Heart left ventricle (tissue), 16 donors: ENCODE measurements at regions not wholly inside any gene's neighbourhood (a gene's known extent, or its start where the extent isn't known, plus 50 kb on each side); places are given as distances from the start of the nearest gene placed in this dataset.

Experiments
- ATAC-seq, 4 donors: fragments of 200-7000 bp; cut with Tn5 transposase; one replicate each; pipeline ENCODE4 v1.9.1; 2020 to 2022; ENCODE audit warnings: moderate library complexity in 4 of 4, mild to moderate bottlenecking in 3 of 4, moderate number of reproducible peaks in 1 of 4
- DNase-seq, 5 donors: peaks; one replicate each; pipeline ENCODE4 v3.0.0-alpha.2; 2020
- H3K27ac ChIP-seq, 12 donors: fragments of 200-600 bp; sonication (generic) in 4 of 12; one replicate each; pipeline versions ENCODE4 v1.5.0 to v1.8.0; 2016 to 2022; ENCODE audit warnings: mild to moderate bottlenecking in 2 of 12
- H3K27me3 ChIP-seq, 9 donors: fragments of 200-600 bp; sonication (generic) in 2 of 9; one replicate each; pipeline versions ENCODE4 v1.5.1 to v1.8.0; 2016 to 2022; ENCODE audit warnings: mild to moderate bottlenecking in 3 of 9
- H3K36me3 ChIP-seq, 9 donors: fragments of 200-600 bp; sonication (generic) in 2 of 9; one replicate each; pipeline versions ENCODE4 v1.5.0 to v1.8.0; 2018 to 2022; ENCODE audit warnings: mild to moderate bottlenecking in 2 of 9
- H3K4me1 ChIP-seq, 12 donors: fragments of 200-600 bp; sonication (generic) in 4 of 12; one replicate each; pipeline versions ENCODE4 v1.5.0 to v1.8.0; 2016 to 2022; ENCODE audit warnings: mild to moderate bottlenecking in 3 of 12
- H3K4me3 ChIP-seq, 12 donors: fragments of 200-600 bp; sonication (generic) in 4 of 12; one replicate each; pipeline versions ENCODE4 v1.5.0 to v1.8.0; 2017 to 2022; ENCODE audit warnings: mild to moderate bottlenecking in 9 of 12, moderate library complexity in 4 of 12
- H3K9me3 ChIP-seq, 12 donors: fragments of 200-600 bp; sonication (generic) in 4 of 12; one replicate each; pipeline versions ENCODE4 v1.5.0 to v1.8.0; 2016 to 2022; ENCODE audit warnings: mild to moderate bottlenecking in 1 of 12
- POLR2A ChIP-seq, 2 donors: fragments of 450-650 bp; IDR thresholded peaks; one replicate each; pipeline ENCODE4 v1.6.1; 2017; ENCODE audit warnings: antibody characterized with exemption in 2 of 2, mild to moderate bottlenecking in 2 of 2, moderate library complexity in 2 of 2
- WGBS, 4 donors: extraction: QIAGEN DNeasy Blood & Tissue Kit in 2 of 4; methylation state at CpG; one replicate each; pipeline versions ENCODE4 v1.1.5 to v1.1.7; 2013 to 2018; 5-methylcytosine and 5-hydroxymethylcytosine counted together
- intact Hi-C, 10 donors: fragments of 100-400 bp; cut with DNase I; formaldehyde crosslinking; loops; one replicate each; pipeline versions ENCODE4 v1.11.1 to v1.14.2; 2022
- TF ChIP-seq, protein P1 (sequence below), 12 donors: fragments of 200-600 bp; sonication (generic) in 4 of 12; IDR thresholded peaks; one replicate each; pipeline versions ENCODE4 v1.5.0 to v1.8.0; 2018 to 2022; ENCODE audit warnings: antibody characterized with exemption in 12 of 12, mild to moderate bottlenecking in 5 of 12
- donor health status: ischemic (EF 13 %, LVEDD 7.1; RV severe dilation, severe dysfunction).
- donor health status: healthy with polysubstance abuse.
- donor health status: DM: no; HTN: yes; CAD: no.
- donor health status: DM: no; HTN: no; CAD: no.
- donor health status: ischemic (EF 25% LVEDD 6.9; RV normal size, moderate dysfunction).
- donor health status: ischemic (EF 25% LVEDD 5.7; RV mildly dilated, moderate dysfunction).
- donor health status: healthy.
- donor health status: DM: yes; HTN: yes; CAD: no.
- donor health status: ischemic (EF 35%, LVEDD 5.7; RV mildly dilated, moderate dysfunction).
- donor health status: nonischemic (EF 11% LVEDD 7.7; RV severe dilation, severe dysfunction).
- donor health status: DM: yes; HTN: yes; CAD: no.
- donor health status: PGD.
- donor health status: ischemic (EF 29% LVEDD 5.4; RV normal size, mild dysfunction).
- donor health status: nonischemic (EF 23%, LVEDD 6.1; RV moderate dilation, normal function).

DNA sequence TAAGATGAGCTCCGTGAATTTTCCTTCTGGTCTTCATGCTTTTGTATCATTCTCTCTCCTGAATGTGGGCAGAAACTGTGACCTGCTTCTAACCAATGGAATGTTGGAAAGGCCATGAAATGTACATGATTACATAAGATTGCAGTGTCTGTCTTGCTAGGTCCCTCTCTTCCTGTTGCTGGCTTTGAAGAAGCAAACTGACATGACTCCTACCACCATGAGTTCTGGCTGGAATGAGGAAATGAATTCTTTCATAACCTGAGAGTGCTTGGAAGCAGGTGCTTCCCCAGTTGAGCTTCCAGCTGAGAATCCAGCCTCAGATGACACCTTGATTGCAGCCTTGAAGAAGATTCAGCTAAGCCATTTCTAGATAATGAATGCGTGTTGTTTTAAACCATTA lies 275.0 kb upstream of the MIR17HG start:
- Histone ChIP-seq H3K9me3 (no peaks in the 10 kb centered on the region), H3K36me3 (no peaks in the 10 kb centered on the region), H3K4me1 (no peaks in the 10 kb centered on the region), H3K4me3 (no peak overlapping the region), H3K27me3 (no peaks in the 10 kb centered on the region), H3K27ac (no peak overlapping the region)
- TF ChIP-seq, protein P1, sequence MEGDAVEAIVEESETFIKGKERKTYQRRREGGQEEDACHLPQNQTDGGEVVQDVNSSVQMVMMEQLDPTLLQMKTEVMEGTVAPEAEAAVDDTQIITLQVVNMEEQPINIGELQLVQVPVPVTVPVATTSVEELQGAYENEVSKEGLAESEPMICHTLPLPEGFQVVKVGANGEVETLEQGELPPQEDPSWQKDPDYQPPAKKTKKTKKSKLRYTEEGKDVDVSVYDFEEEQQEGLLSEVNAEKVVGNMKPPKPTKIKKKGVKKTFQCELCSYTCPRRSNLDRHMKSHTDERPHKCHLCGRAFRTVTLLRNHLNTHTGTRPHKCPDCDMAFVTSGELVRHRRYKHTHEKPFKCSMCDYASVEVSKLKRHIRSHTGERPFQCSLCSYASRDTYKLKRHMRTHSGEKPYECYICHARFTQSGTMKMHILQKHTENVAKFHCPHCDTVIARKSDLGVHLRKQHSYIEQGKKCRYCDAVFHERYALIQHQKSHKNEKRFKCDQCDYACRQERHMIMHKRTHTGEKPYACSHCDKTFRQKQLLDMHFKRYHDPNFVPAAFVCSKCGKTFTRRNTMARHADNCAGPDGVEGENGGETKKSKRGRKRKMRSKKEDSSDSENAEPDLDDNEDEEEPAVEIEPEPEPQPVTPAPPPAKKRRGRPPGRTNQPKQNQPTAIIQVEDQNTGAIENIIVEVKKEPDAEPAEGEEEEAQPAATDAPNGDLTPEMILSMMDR (IDR thresholded peaks at IDR 0.05), result no peak
- no peak for ATAC-seq
- intact Hi-C loops, result no loop called here
- no peak for DNase-seq
- WGBS, 4 donors, result 90 to 94% (median 92%) methylated on average over 2 of the region's 2 CpGs

DNA sequence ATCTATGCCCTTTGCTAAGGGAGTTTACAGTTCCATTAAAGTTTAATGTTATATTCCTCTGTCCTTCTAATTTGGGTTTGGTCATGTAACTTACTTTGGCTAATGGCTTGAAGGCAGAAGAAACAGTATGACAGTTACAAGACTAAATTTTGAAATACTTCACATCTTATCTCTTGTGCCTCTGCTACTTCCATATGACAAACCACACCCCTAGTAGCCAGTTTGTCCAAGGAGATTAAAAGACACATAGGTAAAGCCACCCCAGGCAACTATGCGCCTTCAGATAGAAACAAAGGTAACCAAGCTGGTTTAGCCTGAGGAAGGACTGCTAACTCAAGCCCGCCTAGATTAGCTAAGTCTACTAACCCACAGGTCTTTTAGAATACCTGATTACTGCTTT lies 273.4 kb upstream of the MIR17HG start:
- WGBS, 4 donors, result 67 to 94% (median 93%) methylated on average over 2 of the region's 2 CpGs
- no peak for TF ChIP-seq POLR2A (IDR thresholded peaks at IDR 0.05)
- TF ChIP-seq, protein P1 (IDR thresholded peaks at IDR 0.05), result no peak
- Histone ChIP-seq H3K9me3 (no peaks in the 10 kb centered on the region), H3K27me3 (no peaks in the 10 kb centered on the region), H3K36me3 (no peaks in the 10 kb centered on the region), H3K4me3 (no peak overlapping the region), H3K27ac (no peak overlapping the region), H3K4me1 (no peaks in the 10 kb centered on the region)
- DNase-seq, result no peak
- intact Hi-C loops, result no loop called here
- ATAC-seq, result no peak

DNA sequence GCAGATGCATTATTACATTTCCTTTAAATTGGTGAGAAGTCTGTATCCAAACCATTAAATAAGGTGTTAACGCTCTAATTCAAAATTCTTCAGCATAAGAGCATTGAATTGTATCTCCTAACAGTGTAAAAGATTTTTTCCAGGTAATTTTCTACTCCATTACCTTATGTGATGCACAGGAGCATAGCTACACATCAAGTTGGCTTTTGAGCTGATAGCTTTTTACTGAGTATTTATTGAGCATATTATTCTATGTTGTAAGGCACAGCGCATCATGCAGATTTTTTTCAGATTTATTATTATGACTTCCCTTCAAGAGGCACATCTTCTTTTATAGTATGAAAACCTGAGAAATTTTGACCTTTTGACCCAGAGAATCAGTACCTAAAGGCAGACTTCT lies 270.7 kb upstream of the MIR17HG start:
- Histone ChIP-seq H3K36me3 (no peaks in the 10 kb centered on the region), H3K4me1 (no peaks in the 10 kb centered on the region), H3K27me3 (no peaks in the 10 kb centered on the region), H3K27ac (no peak overlapping the region), H3K9me3 (no peaks in the 10 kb centered on the region), H3K4me3 (no peak overlapping the region)
- 65 to 98% (median 97%) methylated on average over 2 of the region's 2 CpGs for WGBS, 4 donors
- intact Hi-C loops, result no loop called here
- DNase-seq (no peak), ATAC-seq (no peak)
- TF ChIP-seq, protein P1 (IDR thresholded peaks at IDR 0.05), result no peak
- no peak for TF ChIP-seq POLR2A (IDR thresholded peaks at IDR 0.05)

DNA sequence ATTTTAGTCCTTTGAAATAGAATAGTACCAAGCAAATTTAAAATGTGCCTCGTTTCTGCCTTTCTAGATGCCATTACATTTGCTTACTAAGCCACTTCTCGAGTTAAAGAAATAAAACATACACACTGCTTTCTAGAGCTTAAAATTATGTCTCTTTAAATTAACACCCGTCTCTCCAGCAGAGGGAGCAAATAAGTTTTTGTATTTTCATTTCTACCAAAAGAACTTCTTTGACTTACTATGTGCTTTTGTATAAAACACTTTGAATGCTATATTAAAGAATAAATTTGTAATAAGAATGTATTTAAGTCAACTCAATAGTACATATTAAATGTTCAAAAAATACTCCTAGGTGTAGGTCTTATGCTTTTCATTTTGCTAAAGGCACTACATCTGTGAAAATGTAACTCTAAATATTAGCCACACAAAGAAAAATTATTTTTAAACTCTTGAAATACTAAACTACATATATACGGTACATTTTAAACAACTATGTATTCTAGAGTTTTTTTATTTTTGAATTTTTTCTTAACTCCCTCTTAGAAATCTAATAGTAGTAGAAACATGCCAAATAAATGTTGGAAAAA lies 269.3 kb upstream of the MIR17HG start:
- ATAC-seq (no peak), DNase-seq (no peak)
- H3K27ac ChIP-seq, result no peak overlapping the region
- H3K4me1 ChIP-seq, result no peaks in the 10 kb centered on the region
- no peaks in the 10 kb centered on the region for H3K27me3 ChIP-seq
- TF ChIP-seq POLR2A (IDR thresholded peaks at IDR 0.05), result no peak
- TF ChIP-seq, protein P1 (IDR thresholded peaks at IDR 0.05), result peak in 6 of 12 donors; percentile 7 to 41 (median 34)
- no peak overlapping the region for H3K4me3 ChIP-seq
- intact Hi-C loops, result no loop called here
- H3K36me3 ChIP-seq, result no peaks in the 10 kb centered on the region
- no peaks in the 10 kb centered on the region for H3K9me3 ChIP-seq
- 31 to 35% (median 32%) methylated on average over 4 of the region's 4 CpGs for WGBS, 4 donors
